Epidermal melanocyte (primary cell): ENCODE measurements at regions not wholly inside any gene's neighbourhood (a gene's known extent, or its start where the extent isn't known, plus 50 kb on each side); places are given as distances from the start of the nearest gene placed in this dataset.
"Not testable (repeated sequence)": the region's sequence is repeated elsewhere in the genome, so short reads cannot be mapped to it uniquely, and the experiment has no call there.

Experiments
- DNase-seq: peaks from one replicate; pipeline ENCODE4 v3.0.0; 2011; ENCODE audit warnings: low spot score; ENCODE audit not compliant: insufficient read length

DNA sequence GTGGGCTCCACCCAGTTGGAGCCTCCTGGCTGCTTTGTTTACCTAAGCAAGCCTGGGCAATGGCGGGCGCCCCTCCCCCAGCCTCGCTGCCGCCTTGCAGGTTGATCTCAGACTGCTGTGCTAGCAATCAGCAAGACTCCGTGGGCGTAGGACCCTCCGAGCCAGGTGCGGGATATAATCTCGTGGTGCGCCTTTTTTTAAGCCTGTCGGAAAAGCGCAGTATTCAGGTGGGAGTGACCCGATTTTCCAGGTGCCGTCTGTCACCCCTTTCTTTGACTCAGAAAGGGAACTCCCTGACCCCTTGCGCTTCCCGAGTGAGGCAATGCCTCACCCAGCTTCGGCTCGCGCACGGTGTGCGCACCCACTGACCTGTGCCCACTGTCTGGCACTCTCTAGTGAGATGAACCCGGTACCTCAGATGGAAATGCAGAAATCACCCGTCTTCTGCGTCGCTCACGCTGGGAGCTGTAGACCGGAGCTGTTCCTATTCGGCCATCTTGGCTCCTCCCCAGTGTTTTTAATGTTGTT lies 144.9 kb upstream of the SMIM30 start:
- DNase-seq, result not testable (repeated sequence)

DNA sequence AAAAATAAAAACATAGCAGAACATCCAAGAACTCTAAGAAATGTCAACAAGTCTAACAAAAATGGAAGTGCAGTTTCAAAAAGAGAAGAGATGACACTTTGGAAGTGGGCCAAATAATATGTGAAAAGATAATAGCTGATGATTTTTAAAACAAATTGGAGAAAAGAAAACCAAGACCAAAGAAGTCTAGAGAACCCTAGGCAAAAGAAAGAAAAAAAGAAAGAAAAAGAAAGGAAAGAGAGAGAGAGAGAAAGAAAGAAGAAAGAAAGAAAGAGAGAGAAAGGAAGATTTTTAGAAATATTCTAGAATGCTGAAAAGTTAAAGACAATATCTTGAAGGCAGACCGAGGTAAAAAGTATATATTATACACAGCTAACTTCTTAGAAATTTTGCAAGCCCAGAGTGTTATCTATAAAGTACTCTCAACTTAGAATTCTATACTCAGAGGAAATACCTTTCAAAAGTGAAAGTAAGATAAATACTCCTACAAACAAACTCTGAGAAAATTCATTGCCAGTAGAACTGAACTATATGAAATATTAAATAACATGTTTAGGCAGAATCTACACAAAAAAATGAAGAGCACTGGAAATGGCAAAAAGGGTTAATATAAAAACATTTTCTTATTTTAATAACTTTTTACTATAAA lies 138.7 kb upstream of the SMIM30 start:
- DNase-seq, result no peak

DNA sequence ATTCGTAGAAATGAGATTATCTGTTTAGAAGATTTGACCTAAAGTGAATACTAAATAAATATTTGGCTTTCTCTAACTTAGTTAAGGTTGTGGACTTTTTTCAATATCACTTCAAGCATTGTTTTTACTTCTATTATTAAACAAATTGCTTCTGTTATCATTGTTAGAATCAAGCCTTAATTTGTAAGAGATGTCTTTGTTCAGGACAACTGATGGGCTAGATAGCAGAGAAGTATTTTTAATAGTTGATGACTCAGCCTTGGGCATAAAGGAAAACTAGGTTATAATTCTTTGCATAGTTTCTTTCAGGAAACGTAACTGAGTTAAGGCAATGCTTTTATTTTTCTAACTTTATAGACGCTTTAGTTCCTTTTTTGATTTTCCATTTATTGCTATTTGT lies 128.8 kb upstream of the SMIM30 start:
- DNase-seq, result no peak

DNA sequence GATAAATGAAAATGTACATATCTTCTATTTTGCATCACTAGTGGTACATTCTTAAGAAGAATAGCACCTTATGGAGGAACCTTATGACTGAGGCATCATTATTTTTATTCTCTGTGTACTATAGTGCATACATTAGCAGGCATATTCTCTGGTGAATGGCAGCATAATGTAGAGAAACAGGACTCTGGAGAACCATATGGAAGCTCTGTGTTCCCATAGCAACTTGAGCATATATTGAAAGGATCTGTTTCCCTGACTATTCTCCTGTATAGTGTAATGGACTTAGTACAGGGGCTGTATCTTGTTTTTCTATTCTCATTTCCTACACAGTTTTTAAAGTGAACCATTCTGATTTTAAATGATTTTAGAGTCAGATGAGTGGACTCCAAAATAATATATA lies 128.4 kb upstream of the SMIM30 start:
- no peak for DNase-seq

DNA sequence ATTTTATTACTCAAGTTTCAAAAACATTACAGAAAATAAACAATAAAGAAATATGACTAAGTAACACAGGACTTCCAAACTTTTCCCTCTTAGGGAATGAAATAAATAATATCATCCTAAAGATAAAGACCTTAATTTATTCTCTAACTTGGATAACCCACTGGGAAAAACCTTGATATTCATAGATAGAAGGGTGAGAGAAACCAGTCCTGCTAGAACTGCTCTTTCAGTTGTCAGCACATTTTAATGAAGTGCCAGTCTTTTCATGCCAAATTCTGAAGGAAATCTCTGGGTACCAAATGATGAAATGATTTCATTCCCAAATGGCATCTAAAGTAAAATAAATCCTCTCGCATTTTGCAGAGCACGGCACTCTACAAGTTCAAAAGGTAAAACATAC lies 114.5 kb upstream of the SMIM30 start:
- DNase-seq, result no peak

DNA sequence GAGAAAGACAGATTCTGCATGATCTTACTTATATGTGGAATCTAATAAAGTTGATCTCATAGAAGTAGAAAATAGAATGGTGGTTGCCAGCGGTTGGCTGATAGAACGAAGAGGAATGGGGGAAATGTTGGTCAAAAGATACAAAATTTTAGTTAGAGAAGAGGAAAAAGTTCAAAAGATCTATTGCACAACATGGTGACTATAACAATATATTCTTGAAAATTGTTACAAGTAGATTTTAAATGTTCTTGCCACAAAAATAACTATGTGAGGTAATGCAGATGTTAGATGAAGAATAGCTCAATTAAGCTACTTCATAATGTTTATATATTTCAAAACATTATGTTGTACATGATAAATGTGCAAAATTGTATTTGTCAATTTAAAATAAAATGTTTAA lies 112.3 kb upstream of the SMIM30 start:
- DNase-seq, result no peak

DNA sequence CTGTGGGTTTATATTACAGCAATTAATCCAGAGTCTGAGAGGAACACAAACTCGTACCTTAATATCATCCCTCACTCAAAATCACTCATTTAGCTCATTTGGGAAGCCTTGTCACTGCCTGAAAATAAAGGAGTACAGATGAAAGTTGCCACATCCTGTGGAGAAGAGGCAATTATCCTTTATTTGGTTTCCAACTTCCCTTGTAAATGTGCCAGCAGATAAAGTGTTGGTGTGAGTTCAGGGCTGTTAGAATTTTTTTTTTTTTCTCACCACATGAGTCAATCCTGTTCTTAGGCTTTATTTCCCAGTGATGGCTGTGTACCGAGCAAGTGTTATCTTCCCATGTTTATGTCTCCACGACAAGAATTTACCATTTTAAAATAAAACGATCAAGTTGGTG lies 99.0 kb upstream of the SMIM30 start:
- no peak for DNase-seq

DNA sequence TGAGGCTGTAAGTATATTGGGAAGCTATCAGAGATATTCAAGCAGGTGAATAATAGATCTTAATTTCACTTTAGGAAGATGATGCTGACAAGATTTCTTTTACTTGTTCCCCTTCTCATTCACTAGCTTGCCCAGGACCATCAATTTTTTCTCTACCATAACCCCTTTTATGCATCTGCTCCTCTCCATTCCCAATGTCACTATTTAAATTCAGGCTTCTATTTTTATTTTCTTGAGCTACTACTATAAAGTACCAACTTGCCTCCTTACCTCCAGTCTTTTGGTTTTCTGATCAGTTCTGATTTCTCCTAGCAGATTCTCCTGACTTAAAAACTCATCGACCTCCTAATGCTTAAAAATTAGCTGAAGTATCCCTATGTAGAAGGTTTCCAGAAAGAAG lies 97.7 kb upstream of the SMIM30 start:
- DNase-seq, result no peak

DNA sequence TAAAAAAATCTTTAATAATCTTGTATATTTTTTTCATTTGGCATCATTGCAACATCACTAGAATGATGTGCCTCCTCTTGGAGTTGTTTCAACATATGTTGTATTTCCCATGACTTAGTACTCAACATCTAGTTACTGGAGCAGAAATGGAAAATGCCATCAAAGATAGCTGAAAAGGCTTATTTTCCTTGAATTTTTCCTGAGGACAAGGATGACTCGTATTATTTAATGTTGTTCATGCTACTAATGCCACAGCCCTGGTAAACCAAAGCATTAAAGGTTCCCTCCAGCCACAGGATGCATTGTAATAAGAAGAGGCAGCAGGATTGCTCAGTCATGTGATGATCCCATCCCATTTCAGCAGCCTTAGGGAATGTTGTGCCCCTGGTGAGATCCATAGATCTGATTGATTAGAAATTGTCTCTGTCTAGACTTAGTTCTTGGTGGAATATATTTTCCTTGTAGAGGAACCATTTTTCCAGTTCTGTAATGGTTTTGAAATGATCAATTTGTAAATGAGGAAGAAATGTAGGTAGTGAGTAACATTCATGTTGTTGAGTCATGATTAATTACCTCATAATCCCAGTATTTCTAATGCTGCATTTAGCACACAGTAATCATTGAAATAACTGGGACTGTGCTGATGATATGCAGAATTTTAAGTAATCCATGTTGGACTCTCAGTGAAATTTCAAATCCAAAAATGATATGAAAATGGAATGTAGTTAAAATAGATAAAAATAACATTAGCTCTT lies 91.3 kb upstream of the SMIM30 start:
- DNase-seq, result no peak

DNA sequence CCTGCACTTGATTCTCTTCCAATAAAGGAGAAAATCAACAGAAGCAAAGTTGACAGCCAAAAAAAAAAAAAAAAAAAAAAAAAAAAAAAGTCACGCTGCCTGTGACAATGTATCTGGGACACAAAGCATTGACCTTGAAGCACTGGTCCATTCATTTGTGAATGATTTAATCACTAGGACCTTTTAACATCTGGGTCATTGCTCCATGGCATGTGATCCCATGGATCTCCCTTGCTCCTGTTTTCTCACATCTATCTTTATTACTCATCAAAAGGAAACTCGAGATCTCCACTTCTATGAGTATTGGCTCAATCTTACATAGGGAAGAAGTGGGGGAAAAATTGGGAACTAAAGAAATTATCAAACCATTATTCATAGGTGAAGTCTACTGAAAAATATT lies 89.6 kb upstream of the SMIM30 start:
- no peak for DNase-seq

DNA sequence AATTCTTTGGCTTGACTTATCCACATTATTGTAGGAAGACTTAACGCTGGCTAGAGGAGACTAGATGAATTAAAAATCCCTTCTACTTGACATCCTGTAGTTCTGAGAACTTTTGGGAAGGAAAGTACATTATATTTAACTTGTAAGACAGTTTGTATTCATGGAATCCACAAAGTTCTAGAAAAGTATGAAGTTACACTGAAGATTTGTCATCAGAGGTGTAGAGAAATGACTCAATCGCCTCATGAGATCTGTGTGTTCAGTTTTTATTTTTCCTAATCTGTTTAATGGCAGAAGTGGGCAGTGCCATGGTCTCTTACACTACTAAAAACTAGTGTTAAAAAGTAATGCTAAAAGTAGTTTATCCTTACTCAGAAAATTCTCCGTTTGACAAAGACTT lies 89.1 kb upstream of the SMIM30 start:
- no peak for DNase-seq

DNA sequence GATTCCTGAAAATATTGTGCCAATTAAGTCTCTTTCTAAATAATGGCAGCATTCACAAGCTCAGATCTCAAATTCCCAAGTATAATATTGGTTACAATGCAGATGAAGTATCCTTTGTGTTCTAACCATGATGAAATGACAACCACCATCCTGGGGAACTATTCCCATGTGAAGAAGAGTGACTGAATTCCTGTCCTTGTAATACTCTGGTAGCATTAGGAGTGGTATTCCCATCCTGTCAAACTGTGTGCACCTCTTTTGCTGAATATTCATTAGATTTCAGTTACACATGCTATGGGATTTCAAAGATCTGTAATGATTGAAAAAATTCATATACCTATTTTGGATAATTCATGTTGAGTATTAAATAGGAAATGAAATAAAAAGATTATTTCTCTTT lies 86.1 kb upstream of the SMIM30 start:
- no peak for DNase-seq

DNA sequence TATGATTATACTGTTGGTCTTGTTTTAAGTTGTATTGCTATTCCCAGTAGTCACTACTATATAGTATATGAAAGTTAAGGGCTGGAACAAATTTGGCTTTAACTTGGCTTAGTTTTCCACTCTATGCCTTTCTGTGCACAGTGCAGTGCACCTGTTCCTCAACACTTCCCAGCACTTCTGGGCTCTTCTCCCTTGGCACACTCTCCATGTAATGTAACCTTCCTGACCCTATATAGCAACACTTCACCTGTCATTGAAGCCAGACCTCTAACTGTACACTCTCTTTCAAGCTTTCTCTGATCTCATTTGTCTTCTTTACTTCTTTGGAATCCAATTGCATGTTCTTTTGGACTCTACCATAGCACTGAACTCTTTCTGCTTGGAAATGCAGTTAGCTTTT lies 83.9 kb upstream of the SMIM30 start:
- no peak for DNase-seq

DNA sequence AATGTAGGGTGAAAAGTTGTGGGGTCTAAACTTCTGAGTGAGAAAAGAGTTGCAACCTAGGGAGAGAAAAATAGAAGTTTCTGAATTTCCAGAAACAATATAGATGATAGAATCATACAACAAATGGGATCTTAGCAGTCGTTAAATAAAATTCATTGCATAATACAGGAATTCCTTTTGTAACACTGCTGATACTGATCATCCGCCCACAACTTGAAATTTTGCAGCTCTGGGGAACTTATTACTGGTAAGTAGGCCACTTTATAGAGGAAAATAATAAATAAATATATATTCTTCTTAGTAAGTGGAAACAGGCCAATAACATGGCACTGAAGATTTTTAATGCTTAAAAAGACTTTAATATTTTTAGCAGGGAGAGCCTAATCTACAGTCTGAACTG lies 81.9 kb upstream of the SMIM30 start:
- DNase-seq, result no peak

DNA sequence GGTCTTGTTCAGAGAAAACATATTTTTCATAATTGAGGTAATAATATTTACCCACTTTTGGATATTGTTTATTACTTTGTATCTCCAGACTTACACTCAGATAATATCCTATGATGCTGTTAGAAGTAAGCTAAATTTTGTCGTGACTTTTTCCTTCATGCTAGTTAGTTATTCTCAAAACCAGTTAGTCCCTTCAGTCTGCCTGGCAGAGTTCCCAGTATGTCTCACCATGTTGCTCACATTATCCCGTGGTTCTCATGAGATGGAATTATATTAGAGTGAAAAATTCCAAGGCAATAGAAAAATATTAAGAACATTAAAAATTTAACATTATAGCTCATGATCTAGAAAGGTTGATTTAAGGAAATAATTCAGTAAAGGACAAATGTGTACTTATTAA lies 81.5 kb upstream of the SMIM30 start:
- no peak for DNase-seq

DNA sequence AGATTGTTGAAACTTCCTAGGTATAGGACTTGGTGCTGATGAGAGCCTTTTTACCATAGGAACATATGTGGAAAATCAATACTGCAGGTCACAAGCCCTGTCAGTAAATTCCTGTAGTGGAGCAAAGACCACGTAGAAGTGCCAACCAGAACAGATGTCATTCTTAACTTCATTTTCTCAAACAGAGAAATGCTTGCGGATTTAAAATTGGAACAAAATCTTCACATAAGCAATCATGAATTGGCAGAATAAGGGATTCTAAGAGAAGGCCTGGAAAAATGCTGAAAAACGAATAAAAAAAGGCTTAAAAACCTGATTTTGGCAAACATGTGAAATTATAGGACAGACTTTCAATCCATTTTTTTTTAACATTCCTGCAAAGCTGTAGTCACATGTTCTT lies 80.8 kb upstream of the SMIM30 start:
- DNase-seq, result no peak

DNA sequence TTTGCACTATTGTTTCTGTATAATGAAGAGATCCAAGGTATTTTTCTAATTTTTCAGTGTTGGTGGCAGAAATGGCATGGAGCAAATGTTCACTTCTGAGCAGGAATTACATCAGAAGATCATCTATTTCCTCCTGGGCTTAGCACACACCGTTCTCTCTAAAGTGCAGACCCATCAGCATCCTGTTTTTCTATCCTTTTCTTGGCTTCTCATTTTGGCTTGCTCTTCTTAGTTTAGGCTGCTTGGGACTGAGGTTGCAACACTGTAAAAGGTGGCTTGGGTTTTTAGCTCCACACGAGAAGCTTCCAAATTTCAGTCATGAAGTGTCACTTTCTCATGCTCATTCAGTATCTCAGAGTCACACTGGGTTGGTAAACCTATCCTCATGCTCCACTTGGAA lies 79.9 kb upstream of the SMIM30 start:
- DNase-seq, result no peak

DNA sequence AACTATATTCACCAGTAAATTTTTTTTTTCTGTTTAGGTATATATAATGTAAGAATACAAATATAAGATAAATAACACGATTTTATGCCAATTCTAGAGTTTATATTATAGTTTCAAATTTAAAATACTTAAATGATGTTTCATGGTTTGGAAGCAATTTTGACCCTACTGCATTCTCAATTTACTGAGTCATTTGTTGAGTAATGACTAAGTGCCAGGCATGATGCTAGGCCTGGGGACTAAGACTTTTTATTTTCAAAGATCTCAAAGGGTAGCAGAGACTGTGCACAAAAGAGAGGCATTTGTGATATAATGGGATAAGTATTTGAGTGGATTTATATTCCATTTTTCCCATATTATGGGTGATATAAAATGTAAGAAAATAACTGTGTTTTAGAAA lies 78.9 kb upstream of the SMIM30 start:
- no peak for DNase-seq

DNA sequence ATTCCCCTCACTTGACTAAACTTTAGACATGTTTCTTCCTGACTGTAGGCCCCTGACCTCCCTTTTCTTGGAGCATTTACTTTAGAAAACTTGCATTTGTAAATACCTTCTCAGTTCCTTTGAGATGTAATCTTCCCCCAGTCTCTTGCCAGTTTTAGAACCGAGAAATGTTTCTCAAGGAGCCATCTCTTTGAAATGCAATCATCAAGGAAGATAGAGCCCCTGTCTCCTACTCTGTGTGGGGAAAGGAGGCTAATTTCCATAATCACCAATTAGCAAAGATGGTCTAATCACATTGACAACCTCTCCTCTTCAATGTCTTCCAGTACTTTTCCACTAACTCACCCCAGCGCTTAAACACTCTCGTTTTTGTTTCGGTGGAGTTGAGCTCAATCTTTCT lies 70.0 kb upstream of the SMIM30 start:
- DNase-seq, result no peak

DNA sequence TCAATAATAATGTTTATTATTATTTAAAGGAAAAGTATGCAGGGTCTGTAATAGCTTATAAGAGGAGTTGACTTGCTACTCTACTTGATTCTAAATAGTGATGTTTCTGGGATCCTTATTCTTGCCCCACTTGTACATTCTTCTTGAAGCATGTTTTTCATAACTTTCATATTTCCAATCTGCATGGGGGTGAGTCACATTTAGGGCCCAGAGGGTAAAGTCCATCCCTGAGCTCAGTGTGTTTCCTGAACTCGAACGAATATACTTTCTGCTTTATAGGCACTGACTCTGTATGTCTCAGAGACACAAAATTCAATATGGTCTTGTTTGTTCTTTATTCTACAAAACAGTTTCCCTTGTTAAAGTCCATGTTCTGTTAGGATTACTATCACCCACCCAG lies 61.0 kb upstream of the SMIM30 start:
- no peak for DNase-seq

DNA sequence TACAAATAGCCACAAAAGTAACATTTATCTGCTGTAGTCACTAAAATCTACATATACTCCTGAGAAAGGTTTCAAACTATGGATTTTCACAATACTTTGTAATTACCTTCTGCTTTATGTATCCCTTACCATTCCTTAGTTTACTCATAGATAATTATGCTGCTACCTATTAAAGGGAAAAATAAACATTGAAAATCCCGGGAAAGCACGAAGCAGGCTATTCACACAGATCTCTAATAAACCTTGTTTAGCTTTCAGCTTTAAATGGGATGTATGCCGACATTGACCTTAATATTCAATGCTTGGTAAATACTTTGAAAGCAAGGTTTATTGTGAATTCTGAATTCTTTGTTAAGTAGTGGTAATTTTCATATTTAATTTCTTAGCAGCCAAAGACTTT lies 58.5 kb upstream of the SMIM30 start:
- no peak for DNase-seq

DNA sequence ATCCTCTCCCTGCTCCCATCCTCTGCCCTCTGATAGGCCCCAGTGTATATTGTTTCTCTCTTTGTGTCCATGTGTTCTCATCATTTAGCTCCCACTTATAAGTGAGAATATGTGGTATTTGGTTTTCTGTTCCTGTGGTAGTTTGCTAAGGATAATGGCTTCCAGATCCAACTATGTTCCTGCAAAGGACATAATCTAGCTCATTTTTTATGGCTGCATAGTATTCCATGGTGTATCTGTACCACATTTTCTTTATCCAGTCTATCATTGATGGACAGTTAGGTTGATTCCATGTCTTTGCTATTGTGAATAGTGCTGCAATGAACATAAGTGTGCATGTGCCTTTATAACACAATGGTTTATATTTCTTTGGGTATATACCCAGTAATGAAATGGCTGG lies 57.8 kb upstream of the SMIM30 start:
- DNase-seq, result not testable (repeated sequence)

DNA sequence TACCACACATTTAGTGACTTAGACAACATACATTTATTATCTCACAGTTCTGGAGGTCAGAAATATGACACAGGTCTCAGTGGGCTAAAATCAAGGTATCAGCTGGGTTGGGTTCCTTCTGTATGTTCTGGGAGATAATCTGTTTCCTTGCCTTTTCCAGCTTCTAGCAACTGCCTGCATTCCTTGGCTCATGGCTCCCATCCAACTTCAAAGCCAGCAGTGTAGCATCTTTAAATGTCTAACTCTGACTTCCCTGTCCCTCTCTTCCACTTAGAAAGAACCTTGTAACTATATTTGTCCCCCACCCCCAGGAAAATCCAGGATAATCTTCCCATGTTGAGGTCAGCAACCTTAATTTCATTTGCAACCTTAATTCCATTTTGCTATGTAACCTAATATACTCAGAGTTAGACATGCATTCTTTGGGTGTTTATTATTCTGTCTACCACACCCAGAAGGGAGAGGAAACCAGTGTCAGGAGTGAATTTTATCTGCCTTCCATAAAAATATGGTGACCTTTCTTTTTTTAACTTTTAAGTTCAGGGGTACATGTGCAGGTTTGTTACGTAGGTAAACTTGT lies 57.3 kb upstream of the SMIM30 start:
- no peak for DNase-seq
